ENCODE measurements at regions not wholly inside any gene's neighbourhood (a gene's known extent, or its start where the extent isn't known, plus 50 kb on each side); places are given as distances from the start of the nearest gene placed in this dataset.

DNA sequence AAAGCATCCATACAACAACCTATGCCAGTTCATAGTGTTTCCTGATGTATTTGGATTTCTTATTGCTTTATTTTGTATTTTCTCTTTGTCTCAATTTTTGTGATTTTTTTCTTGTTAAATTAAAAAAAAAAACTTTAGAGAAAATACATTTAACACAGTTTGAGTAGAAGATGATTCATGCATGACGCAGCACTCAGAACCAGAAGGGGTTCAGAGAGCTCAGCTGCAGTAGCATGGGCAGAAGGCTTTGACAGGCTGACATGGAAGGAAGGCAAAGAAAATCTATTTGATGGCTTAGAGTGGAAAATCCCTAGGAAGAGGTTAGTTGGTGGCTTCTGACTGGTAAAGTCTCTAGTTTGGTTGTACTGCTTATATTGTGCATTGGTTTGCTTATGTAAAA, 207.2 kb upstream of the STXBP5 start:
- Mint-ChIP-seq H3K4me1 (ENCODE audit: unreplicated experiment) (peaks cover 5% of the 10 kb centered on the region), H3K4me3 (ENCODE audit: unreplicated experiment) (no peak overlapping the region), H3K27ac (ENCODE audit: unreplicated experiment) (no peak overlapping the region), H3K27me3 (ENCODE audit: unreplicated experiment) (no peaks in the 10 kb centered on the region), H3K9me3 (ENCODE audit: unreplicated experiment) (no peaks in the 10 kb centered on the region), H3K36me3 (ENCODE audit: low read depth, unreplicated experiment) (no peaks in the 10 kb centered on the region)
- TF ChIP-seq, protein P1, sequence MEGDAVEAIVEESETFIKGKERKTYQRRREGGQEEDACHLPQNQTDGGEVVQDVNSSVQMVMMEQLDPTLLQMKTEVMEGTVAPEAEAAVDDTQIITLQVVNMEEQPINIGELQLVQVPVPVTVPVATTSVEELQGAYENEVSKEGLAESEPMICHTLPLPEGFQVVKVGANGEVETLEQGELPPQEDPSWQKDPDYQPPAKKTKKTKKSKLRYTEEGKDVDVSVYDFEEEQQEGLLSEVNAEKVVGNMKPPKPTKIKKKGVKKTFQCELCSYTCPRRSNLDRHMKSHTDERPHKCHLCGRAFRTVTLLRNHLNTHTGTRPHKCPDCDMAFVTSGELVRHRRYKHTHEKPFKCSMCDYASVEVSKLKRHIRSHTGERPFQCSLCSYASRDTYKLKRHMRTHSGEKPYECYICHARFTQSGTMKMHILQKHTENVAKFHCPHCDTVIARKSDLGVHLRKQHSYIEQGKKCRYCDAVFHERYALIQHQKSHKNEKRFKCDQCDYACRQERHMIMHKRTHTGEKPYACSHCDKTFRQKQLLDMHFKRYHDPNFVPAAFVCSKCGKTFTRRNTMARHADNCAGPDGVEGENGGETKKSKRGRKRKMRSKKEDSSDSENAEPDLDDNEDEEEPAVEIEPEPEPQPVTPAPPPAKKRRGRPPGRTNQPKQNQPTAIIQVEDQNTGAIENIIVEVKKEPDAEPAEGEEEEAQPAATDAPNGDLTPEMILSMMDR (IDR thresholded peaks at IDR 0.05; ENCODE audit: unreplicated experiment) = no peak
- DNase-seq (ENCODE audit: low spot score) = no peak

DNA sequence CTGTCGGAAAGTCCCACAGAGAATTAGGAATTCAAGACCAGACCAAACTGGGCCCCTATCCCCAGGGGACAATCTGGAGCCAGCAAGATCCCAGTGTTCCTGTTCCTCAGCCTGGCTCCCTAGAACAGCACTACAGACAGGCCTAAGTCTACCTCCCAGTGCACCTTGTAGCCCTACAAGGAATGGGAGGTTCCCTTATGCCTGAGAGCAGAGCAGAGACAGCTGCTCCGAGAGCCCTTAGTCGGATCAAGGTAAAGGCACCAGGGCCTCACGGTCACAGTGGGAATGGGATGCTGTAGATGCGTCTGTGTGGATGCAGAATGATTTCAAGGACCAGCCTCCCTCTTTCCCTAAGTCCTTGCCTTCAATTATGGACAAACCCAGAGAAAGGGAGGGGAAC, 204.5 kb upstream of the STXBP5 start:
- Mint-ChIP-seq H3K27me3 (ENCODE audit: unreplicated experiment) (peaks cover 1% of the 10 kb centered on the region), H3K9me3 (ENCODE audit: unreplicated experiment) (no peaks in the 10 kb centered on the region), H3K4me1 (ENCODE audit: unreplicated experiment) (peaks cover 5% of the 10 kb centered on the region), H3K36me3 (ENCODE audit: low read depth, unreplicated experiment) (no peaks in the 10 kb centered on the region), H3K27ac (ENCODE audit: unreplicated experiment) (no peak overlapping the region), H3K4me3 (ENCODE audit: unreplicated experiment) (no peak overlapping the region)
- DNase-seq (ENCODE audit: low spot score) = no peak
- TF ChIP-seq, protein P1 (IDR thresholded peaks at IDR 0.05; ENCODE audit: unreplicated experiment) = no peak

DNA sequence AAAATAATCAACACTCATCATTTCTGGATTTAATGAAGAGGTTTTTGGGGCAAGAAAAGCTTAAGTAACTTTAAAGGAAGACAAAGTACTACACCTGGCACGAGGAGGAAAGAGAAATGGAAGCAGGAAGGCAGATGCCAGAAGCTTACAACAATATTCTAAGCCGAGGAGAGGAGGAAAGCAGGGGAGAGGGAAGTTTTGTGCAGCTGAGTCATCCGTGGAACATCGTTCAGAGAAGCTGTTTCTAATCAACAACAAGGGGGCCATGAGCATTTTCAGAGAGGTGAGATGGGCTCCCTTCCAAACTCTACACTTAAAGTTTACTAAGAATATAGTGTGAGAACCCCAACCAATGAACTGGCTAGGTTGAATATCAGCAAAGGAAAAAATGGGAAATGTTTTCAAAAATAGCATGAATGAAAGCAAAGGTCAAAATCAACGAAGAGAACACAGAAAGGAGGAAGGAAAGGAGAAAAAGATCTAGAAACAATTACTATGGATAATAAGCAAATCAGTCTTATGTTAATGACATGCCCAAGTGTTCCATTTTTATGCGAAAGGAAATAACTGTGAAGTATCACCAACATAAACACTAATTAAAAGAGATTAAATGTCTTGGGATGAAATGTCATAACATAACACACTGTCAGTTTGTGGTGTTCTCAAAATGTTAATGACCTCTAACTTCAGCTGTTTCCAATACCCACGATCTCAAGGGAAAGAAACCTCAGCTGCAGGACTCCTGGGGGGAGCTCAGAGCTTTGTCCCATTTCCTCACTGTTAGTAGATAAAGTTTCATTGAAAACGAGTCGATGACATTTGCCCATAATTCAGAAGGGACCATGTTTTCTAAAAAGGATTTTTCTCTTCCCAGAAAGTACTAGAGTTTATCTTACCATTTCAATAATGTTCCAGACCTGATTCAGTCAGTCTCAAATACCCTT, 203.4 kb upstream of the STXBP5 start:
- H3K9me3 Mint-ChIP-seq (ENCODE audit: unreplicated experiment) = no peaks in the 10 kb centered on the region
- TF ChIP-seq, protein P1 (IDR thresholded peaks at IDR 0.05; ENCODE audit: unreplicated experiment) = no peak
- no peaks in the 10 kb centered on the region for H3K36me3 Mint-ChIP-seq (ENCODE audit: low read depth, unreplicated experiment)
- no peak for DNase-seq (ENCODE audit: low spot score)
- no peak overlapping the region for H3K27ac Mint-ChIP-seq (ENCODE audit: unreplicated experiment)
- peaks cover 1% of the 10 kb centered on the region for H3K27me3 Mint-ChIP-seq (ENCODE audit: unreplicated experiment)
- H3K4me1 Mint-ChIP-seq (ENCODE audit: unreplicated experiment) = peaks cover 5% of the 10 kb centered on the region
- no peak overlapping the region for H3K4me3 Mint-ChIP-seq (ENCODE audit: unreplicated experiment)

DNA sequence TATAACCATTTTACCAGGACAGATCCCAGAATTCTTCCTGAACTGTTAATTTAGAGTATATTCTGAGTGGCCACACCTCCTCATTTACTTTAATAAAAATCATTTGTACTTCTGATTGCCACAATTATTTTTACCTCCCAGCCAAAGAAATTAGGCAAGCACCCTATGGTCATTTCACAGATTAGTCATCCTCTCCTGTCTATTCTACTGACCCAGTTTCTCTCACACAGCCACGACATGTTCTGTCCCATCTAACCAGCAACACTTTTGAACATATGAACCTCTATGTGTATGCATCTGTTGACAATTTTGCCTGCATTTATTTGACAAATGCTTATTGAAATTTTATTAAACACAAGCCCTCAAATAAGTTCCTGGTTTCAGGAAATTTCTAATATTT, 202.6 kb upstream of the STXBP5 start:
- Mint-ChIP-seq H3K4me3 (ENCODE audit: unreplicated experiment) (no peak overlapping the region), H3K27ac (ENCODE audit: unreplicated experiment) (no peak overlapping the region), H3K27me3 (ENCODE audit: unreplicated experiment) (peaks cover 1% of the 10 kb centered on the region), H3K4me1 (ENCODE audit: unreplicated experiment) (peaks cover 5% of the 10 kb centered on the region), H3K36me3 (ENCODE audit: low read depth, unreplicated experiment) (no peaks in the 10 kb centered on the region), H3K9me3 (ENCODE audit: unreplicated experiment) (no peaks in the 10 kb centered on the region)
- TF ChIP-seq, protein P1 (IDR thresholded peaks at IDR 0.05; ENCODE audit: unreplicated experiment) = no peak
- no peak for DNase-seq (ENCODE audit: low spot score)

DNA sequence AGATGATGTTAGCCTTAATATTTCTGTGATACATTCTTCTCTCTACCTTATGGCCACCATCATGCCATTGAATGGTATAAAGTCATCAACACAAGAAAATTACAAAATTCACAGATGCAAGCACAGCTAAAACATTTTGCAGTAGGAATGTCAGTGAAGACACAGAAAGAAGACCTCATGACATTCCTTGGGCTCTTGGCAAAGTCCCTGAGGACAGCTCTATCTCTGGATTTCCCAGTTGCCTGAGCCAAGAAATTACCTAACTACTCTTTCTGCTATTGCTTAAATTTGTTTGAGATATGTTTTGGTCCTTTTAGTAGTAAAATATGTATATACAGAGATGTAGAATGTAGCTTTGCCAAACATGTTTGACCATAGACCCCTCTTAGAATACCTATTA, 201.0 kb upstream of the STXBP5 start:
- no peak overlapping the region for H3K27ac Mint-ChIP-seq (ENCODE audit: unreplicated experiment)
- H3K4me3 Mint-ChIP-seq (ENCODE audit: unreplicated experiment) = no peak overlapping the region
- no peaks in the 10 kb centered on the region for H3K36me3 Mint-ChIP-seq (ENCODE audit: low read depth, unreplicated experiment)

More for the DNA sequence above, 201.0 kb upstream of the STXBP5 start:
- H3K9me3 Mint-ChIP-seq (ENCODE audit: unreplicated experiment) = no peaks in the 10 kb centered on the region
- TF ChIP-seq, protein P1 (IDR thresholded peaks at IDR 0.05; ENCODE audit: unreplicated experiment) = no peak
- no peak for DNase-seq (ENCODE audit: low spot score)
- peaks cover 5% of the 10 kb centered on the region for H3K4me1 Mint-ChIP-seq (ENCODE audit: unreplicated experiment)
- H3K27me3 Mint-ChIP-seq (ENCODE audit: unreplicated experiment) = peaks cover 1% of the 10 kb centered on the region
